C4-2B (cell line): ENCODE measurements at regions not wholly inside any gene's neighbourhood (a gene's known extent, or its start where the extent isn't known, plus 50 kb on each side); places are given as distances from the start of the nearest gene placed in this dataset.

Experiments used
- CTCF ChIP-seq: fragments of 450-650 bp; conservative IDR thresholded peaks from 2 replicates; pipeline ENCODE4 v1.5.1; 2017; ENCODE audit warnings: mild to moderate bottlenecking
- ZFX ChIP-seq: fragments of 450-650 bp; IDR thresholded peaks from 2 replicates; pipeline ENCODE4 v1.6.1; 2017

GRCh38 chr11:127962416-127962815 is 624.9 kb downstream of the ETS1 start:
- TF ChIP-seq CTCF (no peak), ZFX (no peak)
